AG08395 (cell line): ENCODE measurements at regions not wholly inside any gene's neighbourhood (a gene's known extent, or its start where the extent isn't known, plus 50 kb on each side); places are given as distances from the start of the nearest gene placed in this dataset.

ENCODE experiments used
- DNase-seq: peaks from one replicate; pipeline ENCODE4 v3.0.0; 2012; ENCODE audit warnings: mixed read lengths, low spot score

DNA sequence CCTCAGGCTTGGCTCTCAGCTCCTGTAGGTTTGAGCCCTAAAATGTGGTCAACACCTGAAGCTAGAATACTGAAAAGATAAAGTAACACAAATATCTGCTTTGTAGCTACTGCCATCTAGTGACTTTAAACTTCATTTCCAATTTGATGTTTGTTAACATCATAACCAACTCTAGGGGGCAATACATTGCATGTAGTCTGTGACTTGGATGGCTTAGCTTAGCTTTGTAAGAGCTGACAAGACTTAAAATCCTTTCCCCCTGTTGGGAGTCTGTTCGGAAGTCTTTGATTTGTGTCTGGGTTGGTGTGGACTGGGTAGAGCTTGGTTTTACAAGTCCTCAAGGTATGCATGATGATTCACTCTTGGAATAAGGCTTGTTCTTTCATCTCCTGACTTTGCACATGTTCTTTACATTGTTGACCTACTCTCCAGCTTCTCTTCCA is 51.7 kb downstream of the SCN11A start:
- DNase-seq: peak; percentile 68

GRCh38 chr3:38998086-38998485 is 53.7 kb downstream of the SCN11A start:
- no peak for DNase-seq

DNA sequence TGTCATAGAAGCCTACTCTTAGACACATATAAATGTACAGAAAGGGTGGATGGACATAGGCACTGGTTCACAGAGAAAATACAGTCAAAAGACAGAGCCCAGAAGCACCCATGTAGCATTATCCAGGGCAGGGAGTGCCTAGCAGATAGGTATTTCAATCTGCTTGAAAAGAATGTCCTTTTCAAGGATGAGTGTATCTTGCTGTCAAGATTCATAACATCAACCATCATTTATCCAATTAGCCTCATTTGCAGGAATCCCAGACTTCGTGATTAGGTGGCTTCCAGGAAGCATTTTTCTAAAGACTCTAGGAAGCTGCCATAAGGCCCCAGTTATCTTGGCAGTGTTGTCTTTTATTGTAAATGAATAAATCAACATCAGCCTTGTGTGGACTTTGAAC is 55.6 kb downstream of the SCN11A start:
- DNase-seq: no peak

GRCh38 chr3:38994251-38994650 is 57.5 kb downstream of the SCN11A start:
- DNase-seq: no peak

DNA sequence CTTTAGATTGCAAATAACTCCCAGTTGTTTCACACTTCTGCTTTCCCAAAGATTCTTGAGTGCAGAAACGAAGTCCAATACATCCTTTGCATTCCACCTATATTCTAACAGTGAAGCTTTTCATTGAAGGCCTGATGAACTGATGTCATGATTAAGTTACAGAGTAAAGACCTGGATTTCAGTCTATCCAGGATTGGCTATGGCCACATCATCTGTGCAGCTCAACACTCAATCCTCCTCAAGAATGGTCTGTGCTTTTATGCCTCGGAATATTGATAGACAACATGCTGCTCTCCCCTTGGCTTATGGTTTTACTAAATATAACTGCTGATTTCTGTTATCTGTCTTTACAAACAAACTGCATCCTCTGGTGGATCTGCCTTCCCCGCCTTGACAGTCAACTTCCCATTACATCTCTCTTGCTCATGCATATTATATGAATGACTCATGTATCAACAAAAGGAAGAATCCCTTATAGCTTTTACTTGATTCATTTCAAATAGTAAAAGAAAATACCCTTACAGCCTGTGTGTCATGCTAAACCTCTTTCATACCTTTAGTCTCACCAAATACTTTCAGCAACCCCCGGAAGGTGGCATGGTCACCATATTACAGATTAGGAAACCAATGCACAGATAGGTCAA is 59.5 kb downstream of the SCN11A start:
- peak; percentile 84 for DNase-seq

GRCh38 chr3:38990621-38991020 is 61.1 kb downstream of the SCN11A start:
- no peak for DNase-seq

GRCh38 chr3:38989917-38990510 is 61.7 kb downstream of the SCN11A start:
- no peak for DNase-seq

- DNase-seq: no peak
These were observed 62.8 kb downstream of the SCN11A start for GRCh38 chr3:38988955-38989354.

DNA sequence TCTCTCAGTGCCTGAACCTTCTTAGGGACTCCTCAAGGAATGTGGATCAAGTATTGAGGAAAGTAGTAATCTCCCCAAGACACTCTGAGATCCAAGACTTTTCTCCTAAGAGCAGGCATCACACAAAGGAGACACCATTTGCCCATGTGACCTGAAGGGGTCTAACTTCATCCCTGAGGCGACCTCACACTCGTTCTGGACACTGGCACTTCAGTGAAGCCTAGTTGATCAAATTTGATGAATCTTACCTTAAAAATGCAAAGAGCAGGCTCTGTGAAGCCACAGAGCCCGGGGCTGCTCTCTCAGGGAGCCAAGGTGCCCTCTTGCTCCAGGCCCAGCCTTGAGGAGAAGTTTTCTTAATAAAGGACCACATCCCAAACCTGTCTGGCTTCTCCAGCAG is 64.3 kb downstream of the SCN11A start:
- DNase-seq: no peak

GRCh38 chr3:38986901-38987300 is 64.8 kb downstream of the SCN11A start:
- no peak for DNase-seq

- DNase-seq: no peak
These were observed 65.8 kb downstream of the SCN11A start for GRCh38 chr3:38985981-38986380.

DNA sequence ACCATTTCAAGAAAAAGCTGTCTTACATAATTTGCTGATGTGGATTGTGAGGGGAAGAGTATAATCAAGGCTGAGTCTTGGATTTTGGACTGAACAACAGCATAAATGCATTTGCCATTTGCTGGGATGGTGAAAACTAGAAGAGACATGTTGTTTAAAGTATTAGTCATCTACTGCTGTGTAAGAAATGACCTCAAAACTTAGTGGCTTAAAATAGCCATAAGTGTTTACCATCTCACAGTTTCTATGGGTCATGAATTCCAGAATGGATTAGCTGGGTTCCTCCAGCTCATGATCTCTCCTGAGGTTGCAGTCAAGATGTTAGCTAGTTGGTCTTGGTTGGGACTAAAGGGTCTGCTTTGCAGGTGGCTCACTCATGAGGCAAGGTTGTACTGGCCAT is 66.2 kb downstream of the SCN11A start:
- peak; percentile 42 for DNase-seq

DNA sequence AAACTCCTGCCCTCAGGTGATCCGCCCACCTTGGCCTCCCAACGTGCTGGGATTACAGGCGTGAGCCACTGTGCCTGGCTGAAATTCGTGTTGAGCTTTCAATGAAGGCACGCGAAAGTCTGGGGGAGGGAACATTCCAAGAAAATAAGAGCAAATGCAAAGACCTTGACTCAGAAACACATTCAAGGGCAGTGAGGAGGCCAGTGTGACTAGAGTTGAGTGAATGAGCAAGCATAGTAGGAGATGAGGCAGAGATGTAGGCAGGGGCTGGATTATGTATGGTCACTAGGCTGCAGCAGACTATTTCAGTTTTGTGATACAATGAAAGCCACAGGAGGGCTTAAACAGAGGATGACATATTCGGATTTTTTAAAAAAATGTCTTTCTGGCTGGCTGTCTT is 67.0 kb downstream of the SCN11A start:
- DNase-seq: no peak

DNA sequence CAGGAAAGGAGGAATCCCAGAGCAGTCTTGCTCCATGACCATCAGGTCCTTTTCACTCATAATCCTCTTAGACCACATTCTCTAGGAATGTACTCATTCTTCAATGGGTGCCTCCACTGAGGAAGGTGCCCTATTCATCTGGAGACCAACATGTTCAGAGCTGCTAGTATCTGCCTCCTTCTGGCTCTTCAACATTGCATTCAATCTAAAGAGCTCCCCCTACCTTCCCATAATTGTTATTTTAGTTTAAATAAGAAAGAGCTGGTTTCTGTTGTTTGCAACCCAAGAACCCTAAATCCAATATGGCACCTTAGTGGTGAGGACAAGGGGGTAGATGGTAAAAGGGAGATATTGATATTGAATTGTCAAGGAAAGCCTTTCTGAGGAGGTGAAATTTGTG is 67.6 kb downstream of the SCN11A start:
- DNase-seq: no peak

DNA sequence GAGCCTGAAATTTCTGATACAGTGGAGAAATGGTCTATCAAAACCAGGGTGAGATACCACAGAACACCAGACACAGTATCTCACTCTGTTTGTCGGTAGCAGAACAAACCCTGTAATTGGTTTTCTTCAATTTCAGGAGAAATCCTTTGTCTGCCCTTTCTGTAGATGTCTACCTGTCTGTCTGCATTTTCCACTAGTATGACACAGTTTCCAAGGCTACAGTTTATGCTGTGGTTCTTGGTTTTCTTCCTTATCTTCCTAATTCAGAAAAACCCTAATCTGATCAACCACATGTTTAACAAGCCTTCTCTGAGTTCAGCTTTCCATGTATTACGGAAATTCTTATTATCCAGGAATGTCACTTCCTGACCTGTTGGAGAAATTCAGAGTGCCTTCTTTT is 70.8 kb downstream of the SCN11A start:
- no peak for DNase-seq

GRCh38 chr3:38978729-38979128 is 73.0 kb downstream of the SCN11A start:
- DNase-seq: no peak

GRCh38 chr3:38970851-38971638 is 80.7 kb downstream of the SCN11A start:
- DNase-seq: no peak

GRCh38 chr3:38969317-38970235 is 82.2 kb downstream of the SCN11A start:
- DNase-seq: no peak

GRCh38 chr3:38968891-38969290 is 82.9 kb downstream of the SCN11A start:
- DNase-seq: no peak

DNA sequence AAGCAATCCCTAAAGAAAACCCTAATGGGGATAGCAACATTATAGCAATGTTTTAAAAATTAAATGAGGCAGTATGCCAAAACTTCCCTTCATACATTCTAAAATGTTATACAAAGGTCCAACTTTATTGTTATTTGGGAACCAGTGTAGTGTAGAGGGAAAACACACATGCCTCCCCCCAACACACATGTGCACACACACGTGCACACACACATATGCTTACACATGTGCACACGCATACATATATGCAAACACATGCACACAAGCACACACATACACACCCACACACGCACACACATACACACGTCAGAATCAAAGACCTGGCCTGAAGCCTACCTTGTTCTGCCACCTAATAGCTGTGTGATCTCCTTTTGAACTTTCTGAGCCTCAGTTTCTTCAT is 83.3 kb downstream of the SCN11A start:
- no peak for DNase-seq

DNA sequence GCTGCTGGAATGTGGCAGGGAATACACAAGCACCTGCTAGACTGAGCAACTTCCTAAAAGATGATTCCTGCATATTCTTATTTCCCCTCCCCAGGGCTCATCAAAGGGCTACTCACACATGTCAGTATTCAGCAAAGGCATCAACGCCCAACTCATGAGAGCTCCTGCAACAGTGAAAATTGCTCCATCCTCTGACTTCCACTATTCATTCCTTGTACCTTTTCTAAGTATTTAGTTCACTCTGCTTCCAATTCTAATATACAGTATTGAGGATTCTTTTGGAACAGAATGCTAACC is 84.1 kb downstream of the SCN11A start:
- no peak for DNase-seq
